PFSK-1 (cell line): ENCODE measurements at regions not wholly inside any gene's neighbourhood (a gene's known extent, or its start where the extent isn't known, plus 50 kb on each side); places are given as distances from the start of the nearest gene placed in this dataset.

Source experiments
- FOXP2 ChIP-seq: optimal IDR thresholded peaks from 2 replicates; pipeline ENCODE3; 2011; ENCODE audit warnings: borderline replicate concordance, control low read depth, inconsistent platforms; ENCODE audit not compliant: insufficient read depth; ENCODE audit errors: extremely low read length, extremely low read depth
- POLR2AphosphoS5 ChIP-seq: IDR thresholded peaks from 2 replicates; pipeline ENCODE4 v1.6.1; 2012; ENCODE audit warnings: low read depth, mild to moderate bottlenecking, control low read depth, low read length, moderate library complexity
- REST ChIP-seq, 2 experiments: IDR thresholded peaks; 2 replicates each; pipeline versions ENCODE4 v1.6.1 to v1.8.0; 2011 to 2012; ENCODE audit warnings: low read depth in 2 of 2, low read length in 2 of 2, control low read depth in 1 of 2, inconsistent platforms in 1 of 2, mild to moderate bottlenecking in 1 of 2, moderate library complexity in 1 of 2; ENCODE audit not compliant: insufficient read depth in 1 of 2
- SIN3A ChIP-seq: IDR thresholded peaks from 2 replicates; pipeline ENCODE4 v1.6.1; 2012; ENCODE audit warnings: mild to moderate bottlenecking, low read length, moderate library complexity, borderline replicate concordance; ENCODE audit not compliant: insufficient read depth
- TAF1 ChIP-seq: IDR thresholded peaks from 2 replicates; pipeline ENCODE4 v1.6.1; 2012; ENCODE audit warnings: low read length, control low read depth, borderline replicate concordance; ENCODE audit not compliant: insufficient read depth

GRCh38 chr21:35943752-35944151, 116.6 kb downstream of the SETD4 start:
- no peak for TF ChIP-seq TAF1
- TF ChIP-seq SIN3A: no peak
- no peak for TF ChIP-seq POLR2AphosphoS5
- no peak for TF ChIP-seq REST (IDR thresholded peaks at IDR 0.05; ENCODE audit: insufficient read depth in 1 of 2, low read depth in 2 of 2, low read length in 2 of 2)
- TF ChIP-seq FOXP2: no peak

- TF ChIP-seq POLR2AphosphoS5 (no peak), SIN3A (no peak), TAF1 (no peak), FOXP2 (no peak), REST (IDR thresholded peaks at IDR 0.05; ENCODE audit: insufficient read depth in 1 of 2, low read depth in 2 of 2, low read length in 2 of 2) (no peak)
Measured at GRCh38 chr21:35942211-35943144, 117.8 kb downstream of the SETD4 start.

- TF ChIP-seq TAF1 (no peak), REST (IDR thresholded peaks at IDR 0.05; ENCODE audit: insufficient read depth in 1 of 2, low read depth in 2 of 2, low read length in 2 of 2) (no peak), FOXP2 (no peak), SIN3A (no peak), POLR2AphosphoS5 (no peak)
Measured at GRCh38 chr21:35940074-35940927, 120.0 kb downstream of the SETD4 start.

- TF ChIP-seq REST (IDR thresholded peaks at IDR 0.05; ENCODE audit: insufficient read depth in 1 of 2, low read depth in 2 of 2, low read length in 2 of 2) (no peak), TAF1 (no peak), SIN3A (no peak), POLR2AphosphoS5 (no peak), FOXP2 (no peak)
Measured at GRCh38 chr21:35938446-35938845, 121.9 kb downstream of the SETD4 start.
